H1 (cell line): ENCODE measurements at regions not wholly inside any gene's neighbourhood (a gene's known extent, or its start where the extent isn't known, plus 50 kb on each side); places are given as distances from the start of the nearest gene placed in this dataset.

ENCODE experiments used
- CTCF ChIA-PET: fragments of 300-600 bp; sonication (Branson Sonifier 250); formaldehyde crosslinking; loops from one replicate; lab custom pipeline; 2021; ENCODE audit not compliant: partially characterized antibody; lab: Charles Lee
- POLR2A ChIA-PET: fragments of 300-600 bp; sonication (Branson Sonifier 250); formaldehyde crosslinking; loops from one replicate; lab custom pipeline; 2021; ENCODE audit warnings: inconsistent platforms; ENCODE audit not compliant: partially characterized antibody; lab: Charles Lee
- DNase-seq, 2 experiments: peaks; one replicate each; pipeline versions ENCODE4 v3.0.0 to v3.0.0-alpha.2; 2010 to 2022; ENCODE audit warnings: low spot score in 2 of 2, low read depth in 1 of 2, mixed read lengths in 1 of 2
- FAIRE-seq: peaks from 2 replicates; lab custom pipeline; 2011; peaks lifted over from hg19 to GRCh38; lab: Jason Lieb, UNC
- H2AFZ ChIP-seq: 2 replicates; pipeline ENCODE4 v1.8.1; 2012; ENCODE audit warnings: low read length, inconsistent platforms
- H2AK5ac ChIP-seq: 2 replicates; pipeline ENCODE4 v1.6.1; 2013; ENCODE audit warnings: low read depth, low read length
- H2BK120ac ChIP-seq: replicated peaks from 2 replicates; pipeline ENCODE3; 2013; ENCODE audit warnings: low read depth, low read length, inconsistent platforms
- H2BK12ac ChIP-seq: 2 replicates; pipeline ENCODE4 v1.6.1; 2013; ENCODE audit warnings: low read depth, low read length
- H2BK15ac ChIP-seq: 2 replicates; pipeline ENCODE4 v1.6.1; 2013; ENCODE audit warnings: low read length
- H2BK20ac ChIP-seq: 2 replicates; pipeline ENCODE4 v1.6.1; 2013; ENCODE audit warnings: low read length
- H2BK5ac ChIP-seq: 2 replicates; pipeline ENCODE4 v1.6.1; 2013; ENCODE audit warnings: low read depth, low read length
- H3K14ac ChIP-seq: 2 replicates; pipeline ENCODE4 v1.6.1; 2013; ENCODE audit warnings: inconsistent platforms; ENCODE audit not compliant: insufficient read length
- H3K18ac ChIP-seq: 2 replicates; pipeline ENCODE4 v1.6.1; 2013; ENCODE audit warnings: low read length; ENCODE audit errors: extremely low read depth
- H3K23ac ChIP-seq: 2 replicates; pipeline ENCODE4 v1.6.1; 2013; ENCODE audit warnings: inconsistent platforms; ENCODE audit not compliant: insufficient read length
- H3K23me2 ChIP-seq: 2 replicates; pipeline ENCODE4 v1.6.1; 2013; ENCODE audit warnings: low read depth, low read length
- H3K27ac ChIP-seq: 2 replicates; pipeline ENCODE4 v1.6.1; 2011; ENCODE audit warnings: low read depth, low read length, inconsistent platforms
- H3K27me3 ChIP-seq, 4 experiments: replicated peaks in 1 of 4; 1 replicate in 1 of 4; 2 replicates in 3 of 4; pipeline versions ENCODE4 v1.6.1 to v1.8.1; 2011 to 2013; ENCODE audit warnings: low read length in 3 of 4, mild to moderate bottlenecking in 3 of 4, inconsistent platforms in 2 of 4, mixed read lengths in 2 of 4, moderate library complexity in 1 of 4; ENCODE audit not compliant: control insufficient read depth in 3 of 4, insufficient read depth in 3 of 4; ENCODE audit errors: extremely low read depth in 1 of 4
- H3K36me3 ChIP-seq, 4 experiments: 2 replicates each; pipeline versions ENCODE4 v1.6.1 to v1.8.1; 2011 to 2013; ENCODE audit warnings: mild to moderate bottlenecking in 4 of 4, low read length in 3 of 4, moderate library complexity in 2 of 4, control low read depth in 1 of 4, inconsistent platforms in 1 of 4; ENCODE audit not compliant: insufficient read depth in 4 of 4, control insufficient read depth in 2 of 4
- H3K4ac ChIP-seq: replicated peaks from 2 replicates; pipeline ENCODE3; 2013; ENCODE audit warnings: low read length, low read depth, mixed read lengths, inconsistent platforms; ENCODE audit not compliant: insufficient read length
- H3K4me1 ChIP-seq, 4 experiments: replicated peaks in 1 of 4; 1 replicate in 1 of 4; 2 replicates in 3 of 4; pipeline versions ENCODE4 v1.6.1 to v1.8.1; 2011 to 2013; ENCODE audit warnings: low read length in 3 of 4, inconsistent platforms in 2 of 4, mixed read lengths in 1 of 4; ENCODE audit not compliant: insufficient read depth in 4 of 4, control insufficient read depth in 3 of 4
- H3K4me2 ChIP-seq, 2 experiments: 2 replicates each; pipeline versions ENCODE4 v1.6.1 to v1.8.1; 2011 to 2013; ENCODE audit warnings: low read depth in 2 of 2, low read length in 2 of 2, control low read depth in 1 of 2, inconsistent platforms in 1 of 2, mild to moderate bottlenecking in 1 of 2; ENCODE audit not compliant: insufficient read depth in 1 of 2
- H3K4me3 ChIP-seq, 4 experiments: fragments of 200-600, 300-600 bp in 1 of 4; sonication (generic), shearing (Covaris generic), sonication (Bioruptor Twin) in 1 of 4; 2 replicates each; pipeline versions ENCODE4 v1.5.1 to v1.8.1; 2011 to 2016; ENCODE audit warnings: low read length in 4 of 4, low read depth in 3 of 4, control low read depth in 2 of 4, inconsistent platforms in 2 of 4, mild to moderate bottlenecking in 2 of 4, mixed read lengths in 1 of 4, moderate library complexity in 1 of 4; ENCODE audit not compliant: insufficient read depth in 2 of 4; ENCODE audit errors: extremely low read depth in 1 of 4
- H3K56ac ChIP-seq: replicated peaks from 2 replicates; pipeline ENCODE3; 2013; ENCODE audit warnings: low read depth, mild to moderate bottlenecking, mixed read lengths, low read length, inconsistent platforms; ENCODE audit not compliant: insufficient read length
- H3K79me1 ChIP-seq: 2 replicates; pipeline ENCODE4 v1.6.1; 2013; ENCODE audit warnings: low read depth, low read length, control low read depth
- H3K79me2 ChIP-seq, 2 experiments: 2 replicates each; pipeline versions ENCODE4 v1.6.1 to v1.8.1; 2012 to 2013; ENCODE audit warnings: low read length in 2 of 2, mild to moderate bottlenecking in 2 of 2, inconsistent platforms in 1 of 2; ENCODE audit not compliant: insufficient read depth in 2 of 2, control insufficient read depth in 1 of 2
- H3K9ac ChIP-seq, 4 experiments: replicated peaks in 1 of 4; 1 replicate in 1 of 4; 2 replicates in 3 of 4; pipeline versions ENCODE4 v1.6.1 to v1.8.1; 2011 to 2013; ENCODE audit warnings: low read depth in 3 of 4, low read length in 3 of 4, control low read depth in 2 of 4, mild to moderate bottlenecking in 2 of 4, moderate library complexity in 2 of 4, inconsistent platforms in 1 of 4; ENCODE audit errors: extremely low read depth in 1 of 4
- H3K9me3 ChIP-seq, 2 experiments: 2 replicates each; pipeline versions ENCODE4 v1.6.1 to v1.8.1; 2012 to 2013; ENCODE audit warnings: mild to moderate bottlenecking in 2 of 2, moderate library complexity in 2 of 2, control low read depth in 1 of 2, inconsistent platforms in 1 of 2, low read depth in 1 of 2, low read length in 1 of 2, mixed read lengths in 1 of 2; ENCODE audit not compliant: insufficient read depth in 2 of 2
- H4K20me1 ChIP-seq, 2 experiments: replicated peaks in 1 of 2; 2 replicates each; pipeline versions ENCODE3 to v1.8.1; 2011 to 2013; ENCODE audit warnings: inconsistent platforms in 2 of 2, low read length in 2 of 2, mild to moderate bottlenecking in 1 of 2; ENCODE audit not compliant: insufficient read depth in 2 of 2, control insufficient read depth in 1 of 2
- H4K5ac ChIP-seq: 2 replicates; pipeline ENCODE4 v1.6.1; 2013; ENCODE audit warnings: low read length, low read depth, mixed read lengths, inconsistent platforms; ENCODE audit not compliant: insufficient read length
- H4K8ac ChIP-seq: 2 replicates; pipeline ENCODE4 v1.8.0; 2013; ENCODE audit warnings: mild to moderate bottlenecking, moderate library complexity, low read length, inconsistent platforms; ENCODE audit not compliant: insufficient read depth; ENCODE audit errors: extremely low read depth
- H4K91ac ChIP-seq: replicated peaks from 2 replicates; pipeline ENCODE3; 2013; ENCODE audit warnings: low read length, mixed read lengths, inconsistent platforms; ENCODE audit not compliant: insufficient read length
- CHD2 ChIP-seq: IDR thresholded peaks from 2 replicates; pipeline ENCODE4 v1.6.1; 2012; ENCODE audit warnings: low read length, improper control_type of control experiment
- KDM5A ChIP-seq: fragments of 200-600 bp; IDR thresholded peaks from 2 replicates; pipeline ENCODE4 v1.7.1; 2012; ENCODE audit warnings: mild to moderate bottlenecking, low read length, inconsistent platforms, mixed read lengths
- NRF1 ChIP-seq: IDR thresholded peaks from 2 replicates; pipeline ENCODE4 v1.6.1; 2011; ENCODE audit warnings: mild to moderate bottlenecking, low read depth, low read length, improper control_type of control experiment
- SP4 ChIP-seq: IDR thresholded peaks from 2 replicates; pipeline ENCODE4 v1.6.1; 2012; ENCODE audit warnings: low read length, inconsistent platforms
- TEAD4 ChIP-seq: IDR thresholded peaks from 2 replicates; pipeline ENCODE4 v1.6.1; 2012; ENCODE audit warnings: low read depth, low read length, inconsistent platforms, mixed read lengths
- WGBS, 2 experiments: shearing (Covaris generic) in 1 of 2; methylation state at CpG; one replicate each; pipeline versions ENCODE4 v1.1.6 to v1.1.7; 2013 to 2015; ENCODE audit warnings: low lambda C conversion rate in 2 of 2, mixed read lengths in 2 of 2, inconsistent platforms in 1 of 2, low coverage in 1 of 2, missing lambda C conversion rate in 1 of 2; ENCODE audit not compliant: insufficient replicate concordance in 2 of 2, insufficient coverage in 1 of 2, insufficient read length in 1 of 2; ENCODE audit errors: extremely low coverage in 1 of 2, missing lambda C conversion rate in 1 of 2; 5-methylcytosine and 5-hydroxymethylcytosine counted together

DNA sequence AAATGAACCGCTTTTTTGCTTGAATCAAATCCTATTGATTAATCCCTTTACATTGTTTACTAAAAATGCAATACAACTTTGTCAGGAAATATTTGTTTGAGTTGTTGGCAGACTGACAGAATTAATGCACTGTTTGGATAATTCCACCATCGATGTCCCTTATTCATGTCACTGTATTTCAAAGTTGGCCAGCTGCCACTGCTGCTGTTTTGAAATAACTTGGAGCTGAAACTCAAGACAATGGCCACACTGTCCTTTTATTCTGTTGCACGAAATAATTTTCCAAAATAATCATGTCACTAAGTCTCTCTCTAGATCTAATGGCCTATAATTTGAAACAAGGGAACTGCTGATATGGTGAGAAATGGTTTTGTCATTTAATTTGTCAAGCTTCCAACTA, 55.2 kb upstream of the PAX3 start:
- Histone ChIP-seq H3K4ac (no peak overlapping the region), H3K9me3 (peaks cover 3 to 5% of the 10 kb centered on the region in 2 experiments; a peak in 1 of 4 replicates), H3K9ac (no peak overlapping the region), H4K5ac (no peak overlapping the region), H3K18ac (no peak overlapping the region), H4K91ac (no peak overlapping the region), H3K79me2 (no peaks in the 10 kb centered on the region), H2AK5ac (no peak overlapping the region), H2BK5ac (no peak overlapping the region), H2BK12ac (no peak overlapping the region), H3K27ac (no peak overlapping the region), H3K23me2 (no peaks in the 10 kb centered on the region), H2AFZ (no peak overlapping the region), H3K23ac (no peak overlapping the region), H4K20me1 (no peaks in the 10 kb centered on the region), H3K56ac (no peak overlapping the region), H3K4me2 (no peak overlapping the region), H3K36me3 (no peaks in the 10 kb centered on the region), H3K4me3 (no peak overlapping the region), H2BK120ac (no peak overlapping the region), H4K8ac (no peak overlapping the region), H2BK20ac (no peak overlapping the region), H3K79me1 (no peaks in the 10 kb centered on the region), H3K4me1 (no peaks in the 10 kb centered on the region), H3K14ac (no peak overlapping the region), H2BK15ac (no peak overlapping the region), H3K27me3 (no peaks in the 10 kb centered on the region)
- POLR2A ChIA-PET = no interaction called here
- WGBS, 2 experiments = 88% methylated on average over 3 of the region's 3 CpGs; no CpG with 5 or more reads in 1 of the 2 experiments
- DNase-seq = no peak
- FAIRE-seq = no peak
- CTCF ChIA-PET = no interaction called here
- TF ChIP-seq SP4 (no peak), NRF1 (no peak), CHD2 (no peak), TEAD4 (no peak), KDM5A (no peak)
